ENCODE measurements at regions not wholly inside any gene's neighbourhood (a gene's known extent, or its start where the extent isn't known, plus 50 kb on each side); places are given as distances from the start of the nearest gene placed in this dataset.

DNA sequence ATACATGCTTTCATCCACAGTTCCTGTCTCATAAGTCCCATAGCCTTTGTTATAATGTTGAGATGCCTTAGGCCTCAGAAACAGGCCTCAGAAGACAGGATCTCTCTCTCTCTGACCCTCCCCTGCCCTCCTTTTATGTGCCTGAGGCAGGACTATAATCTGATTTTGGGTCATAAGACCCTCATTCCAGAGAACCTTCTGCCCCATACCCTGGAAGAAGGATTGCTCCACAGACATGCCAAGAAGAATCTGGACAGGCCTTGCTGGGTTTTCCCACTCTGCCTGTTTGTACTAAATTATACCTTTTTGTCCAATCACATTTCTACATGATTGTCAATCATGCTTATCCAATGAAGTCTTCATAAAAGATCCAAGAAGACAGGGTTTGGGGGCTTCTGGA is 57.2 kb upstream of the MME start:
- TF ChIP-seq, protein P1, sequence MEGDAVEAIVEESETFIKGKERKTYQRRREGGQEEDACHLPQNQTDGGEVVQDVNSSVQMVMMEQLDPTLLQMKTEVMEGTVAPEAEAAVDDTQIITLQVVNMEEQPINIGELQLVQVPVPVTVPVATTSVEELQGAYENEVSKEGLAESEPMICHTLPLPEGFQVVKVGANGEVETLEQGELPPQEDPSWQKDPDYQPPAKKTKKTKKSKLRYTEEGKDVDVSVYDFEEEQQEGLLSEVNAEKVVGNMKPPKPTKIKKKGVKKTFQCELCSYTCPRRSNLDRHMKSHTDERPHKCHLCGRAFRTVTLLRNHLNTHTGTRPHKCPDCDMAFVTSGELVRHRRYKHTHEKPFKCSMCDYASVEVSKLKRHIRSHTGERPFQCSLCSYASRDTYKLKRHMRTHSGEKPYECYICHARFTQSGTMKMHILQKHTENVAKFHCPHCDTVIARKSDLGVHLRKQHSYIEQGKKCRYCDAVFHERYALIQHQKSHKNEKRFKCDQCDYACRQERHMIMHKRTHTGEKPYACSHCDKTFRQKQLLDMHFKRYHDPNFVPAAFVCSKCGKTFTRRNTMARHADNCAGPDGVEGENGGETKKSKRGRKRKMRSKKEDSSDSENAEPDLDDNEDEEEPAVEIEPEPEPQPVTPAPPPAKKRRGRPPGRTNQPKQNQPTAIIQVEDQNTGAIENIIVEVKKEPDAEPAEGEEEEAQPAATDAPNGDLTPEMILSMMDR (IDR thresholded peaks at IDR 0.05; ENCODE audit: low read length) = no peak
- no peak for TF ChIP-seq EZH2 (IDR thresholded peaks at IDR 0.05; ENCODE audit: borderline replicate concordance, low read length)

Measured in OCI-LY1 (cell line).